MM.1S (cell line): ENCODE measurements at regions not wholly inside any gene's neighbourhood (a gene's known extent, or its start where the extent isn't known, plus 50 kb on each side); places are given as distances from the start of the nearest gene placed in this dataset.

ENCODE experiments used
- DNase-seq: peaks from one replicate; pipeline ENCODE4 v3.0.0-alpha.2; 2015
- H2AFZ ChIP-seq: fragments of 300-600 bp; sonication (generic); 2 replicates; pipeline ENCODE4 v1.6.0; 2016; ENCODE audit warnings: antibody characterized with exemption, low read length
- H3F3A ChIP-seq: fragments of 300-600 bp; sonication (generic); 2 replicates; pipeline ENCODE4 v1.6.1; 2016; ENCODE audit warnings: mild to moderate bottlenecking, antibody characterized with exemption, low read length, moderate library complexity, mixed read lengths; ENCODE audit not compliant: insufficient read depth
- H3K27ac ChIP-seq: fragments of 300-600 bp; sonication (generic); 2 replicates; pipeline ENCODE4 v1.5.1; 2016; ENCODE audit warnings: mild to moderate bottlenecking, low read length
- H3K27me3 ChIP-seq: fragments of 300-600 bp; sonication (generic); replicated peaks from 2 replicates; pipeline ENCODE4 v1.6.0; 2016; ENCODE audit warnings: low read length; ENCODE audit not compliant: insufficient read depth
- H3K36me3 ChIP-seq: fragments of 300-600 bp; sonication (generic); replicated peaks from 2 replicates; pipeline ENCODE4 v1.6.1; 2016; ENCODE audit warnings: mild to moderate bottlenecking, low read length, mixed read lengths; ENCODE audit not compliant: insufficient read depth
- H3K4me1 ChIP-seq: fragments of 300-600 bp; sonication (generic); 2 replicates; pipeline ENCODE4 v1.6.1; 2016; ENCODE audit warnings: low read length, mixed read lengths
- H3K4me2 ChIP-seq: fragments of 300-600 bp; sonication (generic); 2 replicates; pipeline ENCODE4 v1.6.0; 2016; ENCODE audit warnings: low read depth, low read length
- H3K4me3 ChIP-seq: fragments of 300-600 bp; sonication (generic); 2 replicates; pipeline ENCODE4 v1.5.1; 2016; ENCODE audit warnings: low read length, mixed read lengths
- H3K79me2 ChIP-seq: fragments of 300-600 bp; sonication (generic); 2 replicates; pipeline ENCODE4 v1.6.1; 2016; ENCODE audit warnings: mixed run types, low read length, mixed read lengths
- H3K9ac ChIP-seq: fragments of 300-600 bp; sonication (generic); 2 replicates; pipeline ENCODE4 v1.6.1; 2016; ENCODE audit warnings: low read length, mixed read lengths
- H3K9me2 ChIP-seq: fragments of 300-600 bp; sonication (generic); replicated peaks from 2 replicates; pipeline ENCODE4 v1.6.1; 2016; ENCODE audit warnings: mild to moderate bottlenecking, low read length, mixed read lengths; ENCODE audit not compliant: insufficient read depth
- H3K9me3 ChIP-seq: fragments of 300-600 bp; sonication (generic); replicated peaks from 2 replicates; pipeline ENCODE4 v1.6.1; 2016; ENCODE audit warnings: mild to moderate bottlenecking, low read length, mixed read lengths; ENCODE audit not compliant: insufficient read depth
- H4K20me1 ChIP-seq: fragments of 300-600 bp; sonication (generic); 2 replicates; pipeline ENCODE4 v1.6.1; 2016; ENCODE audit warnings: mild to moderate bottlenecking, low read length, moderate library complexity, mixed read lengths; ENCODE audit not compliant: insufficient read depth
- EZH2 ChIP-seq: fragments of 300-600 bp; sonication (generic); optimal IDR thresholded peaks from 2 replicates; pipeline ENCODE3; 2017; ENCODE audit warnings: low read depth, mild to moderate bottlenecking, antibody characterized with exemption, low read length, mixed read lengths
- EZH2phosphoT487 ChIP-seq: fragments of 300-600 bp; sonication (generic); IDR thresholded peaks from 2 replicates; pipeline ENCODE4 v1.6.1; 2018; ENCODE audit warnings: antibody characterized with exemption, low read length
- TF ChIP-seq, protein P1 (sequence below): fragments of 300-600 bp; sonication (generic); IDR thresholded peaks from 2 replicates; pipeline ENCODE4 v1.5.1; 2016; ENCODE audit warnings: antibody characterized with exemption, low read length, mixed read lengths

DNA sequence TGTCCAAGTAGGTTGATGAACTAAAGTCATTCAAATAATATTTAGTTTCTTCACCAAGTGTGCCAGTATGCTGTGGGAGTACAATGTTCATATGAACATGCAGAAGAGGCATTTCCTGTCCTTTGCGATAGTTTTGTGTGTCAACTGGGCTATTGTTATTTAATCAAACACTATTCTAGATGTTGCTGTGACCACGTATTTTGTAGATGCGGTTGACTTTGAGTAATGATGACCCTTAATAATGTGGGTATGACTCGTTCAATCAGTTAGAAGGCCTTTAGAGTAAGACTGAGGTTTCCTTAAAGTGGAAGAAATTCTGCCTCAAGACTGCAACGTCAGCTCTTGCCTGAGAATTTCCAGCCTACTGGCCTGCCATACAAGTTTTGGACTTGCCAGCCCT is 470.7 kb upstream of the CBLB start:
- Histone ChIP-seq H3K9ac (no peak overlapping the region), H2AFZ (no peak overlapping the region), H3K9me3 (no peaks in the 10 kb centered on the region), H3K27me3 (no peaks in the 10 kb centered on the region), H3K4me3 (no peak overlapping the region), H3K79me2 (no peaks in the 10 kb centered on the region), H3K4me2 (no peak overlapping the region), H4K20me1 (no peaks in the 10 kb centered on the region), H3K27ac (no peak overlapping the region), H3F3A (no peaks in the 10 kb centered on the region), H3K36me3 (no peaks in the 10 kb centered on the region), H3K9me2 (no peaks in the 10 kb centered on the region), H3K4me1 (no peaks in the 10 kb centered on the region)
- TF ChIP-seq EZH2 (no peak), EZH2phosphoT487 (no peak)
- TF ChIP-seq, protein P1, sequence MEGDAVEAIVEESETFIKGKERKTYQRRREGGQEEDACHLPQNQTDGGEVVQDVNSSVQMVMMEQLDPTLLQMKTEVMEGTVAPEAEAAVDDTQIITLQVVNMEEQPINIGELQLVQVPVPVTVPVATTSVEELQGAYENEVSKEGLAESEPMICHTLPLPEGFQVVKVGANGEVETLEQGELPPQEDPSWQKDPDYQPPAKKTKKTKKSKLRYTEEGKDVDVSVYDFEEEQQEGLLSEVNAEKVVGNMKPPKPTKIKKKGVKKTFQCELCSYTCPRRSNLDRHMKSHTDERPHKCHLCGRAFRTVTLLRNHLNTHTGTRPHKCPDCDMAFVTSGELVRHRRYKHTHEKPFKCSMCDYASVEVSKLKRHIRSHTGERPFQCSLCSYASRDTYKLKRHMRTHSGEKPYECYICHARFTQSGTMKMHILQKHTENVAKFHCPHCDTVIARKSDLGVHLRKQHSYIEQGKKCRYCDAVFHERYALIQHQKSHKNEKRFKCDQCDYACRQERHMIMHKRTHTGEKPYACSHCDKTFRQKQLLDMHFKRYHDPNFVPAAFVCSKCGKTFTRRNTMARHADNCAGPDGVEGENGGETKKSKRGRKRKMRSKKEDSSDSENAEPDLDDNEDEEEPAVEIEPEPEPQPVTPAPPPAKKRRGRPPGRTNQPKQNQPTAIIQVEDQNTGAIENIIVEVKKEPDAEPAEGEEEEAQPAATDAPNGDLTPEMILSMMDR = no peak
- no peak for DNase-seq

DNA sequence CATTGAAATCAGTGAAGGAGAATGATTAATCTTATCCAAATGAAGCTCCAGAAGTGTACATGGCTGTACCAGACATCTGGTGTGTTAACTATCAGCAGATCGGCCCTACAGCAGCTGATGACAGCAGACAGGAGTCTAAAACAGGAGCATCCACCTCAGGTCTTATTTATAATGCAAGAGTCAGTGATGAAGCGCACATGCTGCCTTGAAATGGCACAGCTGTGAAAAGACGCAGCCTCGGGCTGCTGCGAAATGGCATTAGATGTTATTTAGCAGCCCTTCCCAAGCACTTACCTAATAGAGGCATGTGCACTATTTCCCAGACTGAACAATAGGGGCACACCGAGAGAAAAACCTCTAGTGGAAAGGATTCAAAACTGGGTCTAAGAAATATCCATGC is 472.3 kb upstream of the CBLB start:
- TF ChIP-seq EZH2phosphoT487 = no peak
- TF ChIP-seq, protein P1 = no peak
- TF ChIP-seq EZH2 = no peak
- Histone ChIP-seq H3K9me3 (no peaks in the 10 kb centered on the region), H3K27ac (no peak overlapping the region), H3K4me2 (no peak overlapping the region), H3K4me1 (no peaks in the 10 kb centered on the region), H3K4me3 (no peak overlapping the region), H4K20me1 (no peaks in the 10 kb centered on the region), H3K9me2 (no peaks in the 10 kb centered on the region), H3K79me2 (no peaks in the 10 kb centered on the region), H3K36me3 (no peaks in the 10 kb centered on the region), H3F3A (no peaks in the 10 kb centered on the region), H2AFZ (no peak overlapping the region), H3K9ac (no peak overlapping the region), H3K27me3 (no peaks in the 10 kb centered on the region)
- DNase-seq = no peak

DNA sequence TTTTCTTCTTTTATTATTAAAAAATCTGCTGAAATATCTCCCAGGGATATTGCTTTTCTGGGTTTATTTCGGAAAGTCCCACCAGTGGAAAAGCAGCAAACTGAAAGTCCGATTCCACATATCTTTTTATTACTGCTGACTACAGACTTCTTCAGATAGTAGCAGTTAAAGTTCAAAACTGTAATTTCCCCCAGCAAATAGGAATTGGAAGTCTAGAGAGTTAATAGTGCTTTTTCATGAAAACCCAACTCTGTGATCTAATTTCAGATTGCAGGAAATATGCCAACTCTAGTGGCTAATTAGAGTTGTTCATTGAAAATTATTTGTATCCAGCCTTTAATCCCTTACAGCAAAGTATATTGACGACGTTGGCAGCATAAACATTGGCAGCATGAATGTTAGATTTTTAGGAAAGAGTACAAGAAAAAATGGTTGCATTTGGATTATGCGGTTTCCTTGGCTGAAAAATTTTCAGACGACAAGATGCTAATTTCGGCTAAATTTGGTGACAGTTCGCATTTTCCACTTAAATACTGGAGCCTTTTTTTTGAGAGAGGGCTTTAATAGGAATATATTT is 472.9 kb upstream of the CBLB start:
- DNase-seq = no peak
- no peaks in the 10 kb centered on the region for H3K9me2 ChIP-seq
- H4K20me1 ChIP-seq = no peaks in the 10 kb centered on the region
- H3K4me3 ChIP-seq = no peak overlapping the region
- no peaks in the 10 kb centered on the region for H3K36me3 ChIP-seq
- H3F3A ChIP-seq = no peaks in the 10 kb centered on the region
- no peak for TF ChIP-seq EZH2phosphoT487
- TF ChIP-seq, protein P1 = no peak
- no peak for TF ChIP-seq EZH2
- no peaks in the 10 kb centered on the region for H3K27me3 ChIP-seq
- no peak overlapping the region for H3K27ac ChIP-seq
- no peak overlapping the region for H3K4me2 ChIP-seq
- H2AFZ ChIP-seq = no peak overlapping the region
- no peak overlapping the region for H3K9ac ChIP-seq
- H3K4me1 ChIP-seq = no peaks in the 10 kb centered on the region
- no peaks in the 10 kb centered on the region for H3K9me3 ChIP-seq
- H3K79me2 ChIP-seq = no peaks in the 10 kb centered on the region
